ENCODE measurements at regions not wholly inside any gene's neighbourhood (a gene's known extent, or its start where the extent isn't known, plus 50 kb on each side); places are given as distances from the start of the nearest gene placed in this dataset.

DNA sequence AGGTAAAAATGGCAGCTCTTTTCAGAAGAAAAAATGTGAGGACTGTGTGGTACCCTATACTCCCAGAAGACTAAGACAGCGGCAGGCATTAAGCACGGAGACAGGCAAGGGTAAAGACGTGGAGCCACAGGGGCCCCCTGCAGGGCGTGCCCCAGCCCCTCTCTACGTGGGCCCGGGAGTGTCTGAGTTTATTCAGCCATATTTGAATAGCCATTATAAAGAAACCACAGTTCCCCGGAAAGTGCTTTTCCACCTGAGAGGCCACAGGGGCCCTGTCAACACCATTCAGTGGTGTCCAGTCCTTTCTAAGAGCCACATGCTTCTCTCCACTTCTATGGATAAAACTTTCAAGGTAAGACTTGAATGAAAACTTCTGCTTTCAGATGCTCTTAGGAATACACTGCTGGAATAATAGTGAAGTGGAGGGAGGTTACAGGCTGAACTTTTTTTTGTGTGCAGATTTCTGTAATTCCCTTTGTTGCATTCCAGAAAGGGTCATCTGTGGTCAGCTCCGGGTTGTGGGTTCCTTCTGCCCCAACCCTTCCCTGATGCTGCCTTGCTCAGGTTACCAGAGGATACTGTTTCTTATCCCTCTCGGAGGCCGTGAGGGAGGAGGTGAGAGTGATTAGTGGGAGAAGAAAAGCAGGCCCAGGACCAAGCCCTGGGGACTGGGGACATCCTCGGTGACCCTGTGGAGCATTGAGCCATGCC lies 58.4 kb downstream of the SLC25A47 start:
- no peak for DNase-seq (ENCODE audit: low read depth, low spot score)

DNA sequence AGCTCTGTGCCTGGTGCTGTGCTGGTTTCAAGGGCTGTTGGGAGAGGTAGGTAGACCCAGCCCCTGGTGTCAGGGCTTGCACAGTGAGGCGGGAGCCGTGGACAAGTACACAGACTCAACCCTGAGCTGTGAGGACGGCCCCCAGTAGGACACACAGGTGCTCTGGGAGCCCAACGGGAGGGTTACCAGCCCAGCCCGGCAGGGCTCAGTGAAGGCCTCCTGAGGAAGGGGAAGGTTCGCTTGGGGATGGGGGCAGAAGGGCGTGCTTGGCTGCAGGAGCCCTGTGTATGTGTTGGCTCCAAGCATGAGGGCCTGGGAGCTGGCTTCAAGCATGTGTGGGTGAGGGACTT lies 58.9 kb downstream of the SLC25A47 start:
- DNase-seq (ENCODE audit: low read depth, low spot score) = no peak

DNA sequence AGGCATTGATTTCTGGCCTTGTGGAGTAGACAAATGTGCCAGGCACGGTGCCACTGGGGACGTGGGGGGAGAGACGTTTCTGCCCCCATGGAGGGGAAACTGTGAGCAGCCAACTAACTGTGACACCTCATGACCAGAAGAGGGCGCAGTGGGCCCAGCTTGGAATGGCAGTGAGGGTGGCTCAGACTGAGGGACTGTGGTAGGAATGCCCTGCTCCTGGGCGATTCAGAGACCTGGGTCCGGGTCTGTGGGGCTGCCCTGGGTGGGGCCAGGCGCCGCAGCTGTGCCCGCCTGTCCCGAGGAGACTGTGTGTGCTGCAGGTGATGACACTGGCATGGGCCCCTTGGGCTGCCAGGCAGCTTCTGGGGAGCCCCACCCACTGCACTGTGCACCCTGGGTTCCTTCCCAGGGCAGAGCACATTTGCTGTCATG lies 60.6 kb downstream of the SLC25A47 start:
- no peak for DNase-seq (ENCODE audit: low read depth, low spot score)

DNA sequence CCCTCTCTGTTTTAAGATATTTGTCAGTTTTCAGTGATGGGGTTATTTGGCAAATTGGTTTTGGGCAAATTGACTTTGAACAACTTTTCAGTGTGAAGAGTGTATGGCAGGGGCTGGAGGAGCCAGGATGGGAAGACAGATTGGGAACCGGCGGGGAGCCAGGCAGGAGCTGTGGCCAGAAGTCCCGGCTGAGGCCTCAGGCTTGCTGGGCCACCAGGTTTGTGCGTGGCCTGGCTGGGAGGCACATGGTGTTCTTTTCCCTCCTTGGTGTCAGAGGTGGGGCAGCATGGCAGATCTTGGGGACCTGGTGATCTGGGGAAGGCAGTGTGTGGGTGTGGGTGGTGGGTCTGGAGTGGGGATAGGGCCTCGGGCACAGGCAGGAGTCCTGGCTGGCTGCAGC lies 61.1 kb downstream of the SLC25A47 start:
- no peak for DNase-seq (ENCODE audit: low read depth, low spot score)

DNA sequence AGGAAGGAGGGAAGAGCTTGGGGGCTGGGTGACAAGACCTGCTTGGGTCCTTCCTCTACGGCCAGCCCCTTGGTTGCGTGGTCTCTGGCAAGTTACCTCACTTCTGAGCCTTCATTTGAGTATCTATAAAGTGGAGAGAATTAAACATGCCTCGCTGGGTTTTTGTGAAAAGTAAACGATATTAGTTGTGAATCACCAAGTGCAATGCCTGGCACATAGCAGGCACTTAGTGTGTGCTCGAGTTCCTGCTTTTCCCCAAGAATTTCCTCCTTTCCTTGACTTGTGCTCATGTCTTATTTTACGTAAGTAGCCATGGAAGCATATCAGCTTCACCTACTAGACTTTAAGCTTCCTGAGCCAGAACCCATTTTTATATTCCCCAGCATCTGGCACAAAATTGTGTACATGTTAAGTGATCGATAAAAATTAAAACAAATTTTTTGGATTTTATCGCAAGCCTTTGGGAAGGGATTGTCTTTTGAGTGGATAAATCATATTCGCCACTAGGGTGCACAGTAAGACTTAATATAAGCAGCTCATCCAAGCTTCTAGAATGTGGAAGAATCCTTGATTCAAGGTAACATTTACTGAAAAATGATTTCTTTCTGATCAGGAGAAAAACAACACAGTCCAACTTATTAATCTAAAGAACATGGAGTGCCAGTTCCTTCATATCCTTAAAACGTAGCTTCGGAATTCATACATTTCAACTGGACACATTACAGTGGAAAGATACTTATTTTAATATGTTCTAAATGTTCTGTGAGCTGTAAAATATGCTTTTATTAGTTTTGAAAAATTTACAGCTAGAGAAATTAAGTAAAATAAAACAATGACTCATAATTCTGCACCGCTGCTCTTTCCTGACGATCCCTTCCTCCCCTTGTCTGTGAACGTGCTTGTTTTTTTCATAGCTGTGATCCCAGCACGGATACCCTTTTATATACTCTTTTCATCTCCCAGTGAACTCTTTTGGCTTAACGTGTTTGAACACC lies 62.0 kb downstream of the SLC25A47 start:
- DNase-seq (ENCODE audit: low read depth, low spot score) = peak; percentile 38

DNA sequence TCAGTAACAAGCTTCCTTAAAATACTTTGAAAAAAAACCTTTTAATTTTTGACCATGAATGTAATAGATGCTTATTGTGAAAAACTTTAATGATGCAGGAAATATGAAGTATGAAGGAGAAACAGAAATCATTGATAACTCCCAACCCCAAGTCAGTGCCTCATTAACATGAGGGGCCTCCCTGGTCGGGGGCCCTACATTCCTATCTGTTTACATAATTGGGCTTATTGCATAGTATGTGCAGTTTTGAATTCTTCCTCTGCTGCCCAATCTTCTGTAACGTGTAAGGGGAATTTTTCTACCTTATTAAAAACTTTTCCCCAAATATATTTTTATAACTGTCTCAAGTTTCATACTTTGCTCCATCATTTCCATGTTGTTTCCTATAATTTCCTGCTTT lies 63.0 kb downstream of the SLC25A47 start:
- DNase-seq (ENCODE audit: low read depth, low spot score) = no peak

DNA sequence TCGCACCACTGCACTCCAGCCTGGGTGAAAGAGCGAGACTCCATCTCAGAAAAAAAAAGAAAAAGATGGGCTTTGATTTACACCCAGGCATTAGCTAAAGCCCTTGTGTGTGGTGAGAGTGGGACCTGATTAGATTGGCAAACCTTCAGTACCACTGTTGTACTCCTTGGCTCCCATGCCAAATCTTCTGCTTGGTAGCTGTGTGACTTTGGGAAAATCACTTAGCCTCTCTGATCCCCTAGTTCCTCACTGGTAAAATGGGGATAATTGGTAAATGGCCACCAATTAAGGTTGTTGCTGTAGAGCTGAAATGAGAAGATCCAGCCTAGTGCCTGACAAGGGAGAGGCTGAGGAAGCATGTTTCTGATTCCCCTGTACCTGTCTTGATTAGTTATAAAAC lies 63.7 kb downstream of the SLC25A47 start:
- no peak for DNase-seq (ENCODE audit: low read depth, low spot score)

DNA sequence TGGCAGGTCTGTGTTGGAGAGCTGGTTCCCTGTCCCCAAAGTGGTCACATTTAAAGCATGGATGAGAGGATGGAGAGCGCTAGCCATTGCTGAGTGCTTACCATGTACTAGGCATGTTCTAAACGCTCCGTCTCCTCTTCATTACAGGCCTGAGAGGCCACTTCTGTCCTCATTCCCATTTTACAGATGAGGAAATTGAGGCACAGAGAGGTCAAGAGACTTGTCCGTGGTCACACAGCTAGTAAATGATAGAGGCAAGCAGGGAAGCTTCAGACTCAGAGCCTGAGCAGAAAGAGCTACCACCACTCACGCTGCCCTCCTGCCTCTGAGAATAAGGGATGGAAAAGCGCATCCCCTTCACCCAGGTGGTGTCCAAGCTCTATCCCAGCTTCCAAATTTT lies 64.3 kb downstream of the SLC25A47 start:
- DNase-seq (ENCODE audit: low read depth, low spot score) = no peak

DNA sequence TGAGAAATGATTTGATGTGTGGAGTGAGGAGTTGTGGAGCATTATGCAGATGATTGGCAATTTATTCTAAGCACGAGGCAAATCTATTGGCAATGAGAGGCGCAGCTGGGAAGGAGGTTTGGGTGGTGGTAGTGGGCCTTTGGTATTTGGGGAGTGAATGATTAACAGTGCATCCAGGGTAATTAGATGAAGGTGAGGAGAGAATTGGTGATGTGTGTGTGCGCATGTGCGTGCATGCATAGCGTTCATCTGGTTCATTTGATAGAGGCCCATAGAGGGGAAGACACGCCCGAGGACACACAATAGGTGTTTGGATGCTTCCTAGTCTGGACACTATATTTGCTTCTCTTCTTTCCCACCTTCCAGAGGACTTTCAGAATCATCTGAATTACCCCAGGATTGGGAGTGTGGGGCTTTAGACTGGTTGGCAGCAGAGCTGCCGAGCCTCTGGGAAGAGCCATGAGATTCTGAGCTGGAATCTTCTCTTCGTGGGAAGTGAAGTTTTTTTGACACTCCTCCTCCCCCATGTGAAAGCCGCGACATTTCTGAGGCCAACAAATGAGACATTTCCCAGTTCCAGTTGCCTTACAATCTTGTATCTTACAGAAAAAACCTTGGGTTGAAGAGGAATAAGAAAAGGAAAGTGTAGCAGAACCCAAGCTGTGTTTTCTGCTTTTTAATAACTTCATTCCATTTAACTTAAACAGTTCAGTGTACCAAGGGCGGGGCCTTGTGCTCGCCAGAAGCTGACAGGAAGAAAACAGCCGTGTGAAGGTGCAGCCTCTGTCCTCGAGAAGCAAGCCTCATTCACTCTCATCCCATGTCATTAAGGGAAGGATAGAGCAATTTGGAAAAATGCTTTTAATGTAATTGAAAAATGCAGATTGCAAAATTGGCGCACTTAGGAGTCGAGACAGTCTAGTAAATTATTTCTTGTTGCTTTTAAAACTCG lies 65.2 kb downstream of the SLC25A47 start:
- DNase-seq (ENCODE audit: low read depth, low spot score) = no peak

DNA sequence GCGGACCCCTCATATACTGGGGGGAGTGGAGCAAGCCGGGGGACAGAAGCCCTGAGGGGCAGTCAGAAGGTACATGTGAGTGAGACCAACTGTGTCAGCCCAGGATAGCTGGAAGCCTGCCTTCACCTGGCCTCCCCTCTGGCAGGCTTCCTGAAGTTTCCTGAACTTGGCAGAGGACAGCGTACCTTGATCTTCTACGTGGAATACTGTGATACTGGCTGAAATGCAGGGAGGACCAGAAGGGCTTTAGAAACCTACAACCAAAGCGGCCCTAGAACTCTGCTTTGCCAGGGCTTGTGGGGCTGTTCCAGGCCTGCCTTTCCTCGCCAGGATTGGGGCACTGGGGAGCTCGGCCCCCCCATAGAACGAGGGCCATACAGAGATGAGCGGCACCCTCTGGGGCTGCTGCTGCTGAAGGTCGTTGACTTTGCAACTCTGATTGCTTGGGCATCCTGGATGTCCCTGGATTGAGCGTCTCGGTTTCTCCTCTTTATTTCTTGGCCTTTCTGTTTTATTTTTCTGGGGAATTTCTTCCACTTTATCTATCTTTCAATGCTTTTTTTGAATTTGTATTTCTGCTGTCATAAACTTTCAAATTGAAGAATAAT lies 66.5 kb downstream of the SLC25A47 start:
- DNase-seq (ENCODE audit: low read depth, low spot score) = no peak

DNA sequence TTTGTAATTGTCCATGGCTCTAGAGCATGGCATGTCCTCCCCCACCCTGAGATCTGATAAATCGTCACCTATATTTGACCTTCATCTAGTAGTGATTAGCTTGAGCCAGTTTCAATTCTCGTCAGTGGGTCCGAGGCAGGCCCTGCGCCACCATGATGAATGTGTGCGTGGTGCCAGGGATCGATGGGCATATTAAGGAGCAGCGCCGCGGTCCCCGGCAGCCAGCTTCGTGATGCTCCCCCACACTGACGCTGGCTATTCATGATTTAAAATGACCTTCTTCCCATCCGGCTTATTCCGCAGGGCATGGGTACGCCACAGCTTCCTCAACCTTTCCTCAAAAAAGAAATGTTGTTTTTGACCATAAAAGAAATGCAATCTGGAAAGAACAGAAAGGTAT lies 68.0 kb downstream of the SLC25A47 start:
- no peak for DNase-seq (ENCODE audit: low read depth, low spot score)

DNA sequence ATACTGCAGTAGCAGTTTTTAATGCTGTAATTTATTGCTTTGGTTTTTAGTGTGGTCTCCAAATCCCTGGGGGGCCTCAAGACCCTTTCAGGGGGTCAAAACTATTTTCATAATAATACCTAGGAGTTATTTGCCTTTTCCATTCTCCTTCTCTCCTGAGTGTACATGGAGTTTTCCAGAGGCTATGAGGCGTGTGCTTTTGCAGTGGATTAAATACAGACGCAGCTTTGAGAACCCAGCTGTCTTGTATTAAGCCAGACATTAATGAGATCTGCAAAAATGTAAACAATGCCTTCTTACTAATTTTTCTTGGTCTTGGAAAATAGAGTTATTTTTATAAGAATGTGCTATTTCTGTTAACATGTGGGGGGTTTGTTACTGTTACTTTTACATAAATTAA lies 68.6 kb downstream of the SLC25A47 start:
- DNase-seq (ENCODE audit: low read depth, low spot score) = no peak

DNA sequence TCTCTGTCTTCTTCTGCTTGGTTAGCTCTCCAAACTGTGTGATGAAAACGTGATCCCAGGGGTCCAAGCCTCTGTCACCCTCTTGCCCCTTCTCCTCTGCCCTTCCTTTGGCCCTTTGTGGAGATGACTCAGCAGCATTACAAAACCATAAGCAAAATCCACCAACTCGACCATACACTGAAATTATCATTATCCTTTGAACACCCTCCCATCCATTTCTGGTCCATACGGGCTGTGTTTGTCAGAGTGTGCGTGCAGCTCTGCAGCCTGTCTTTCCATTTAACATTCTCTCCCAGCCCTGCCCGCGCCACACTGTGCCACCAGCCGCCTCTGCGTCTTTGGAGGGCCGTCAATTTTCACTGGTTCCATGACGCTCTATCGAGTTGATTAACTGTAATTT lies 69.2 kb downstream of the SLC25A47 start:
- DNase-seq (ENCODE audit: low read depth, low spot score) = no peak

DNA sequence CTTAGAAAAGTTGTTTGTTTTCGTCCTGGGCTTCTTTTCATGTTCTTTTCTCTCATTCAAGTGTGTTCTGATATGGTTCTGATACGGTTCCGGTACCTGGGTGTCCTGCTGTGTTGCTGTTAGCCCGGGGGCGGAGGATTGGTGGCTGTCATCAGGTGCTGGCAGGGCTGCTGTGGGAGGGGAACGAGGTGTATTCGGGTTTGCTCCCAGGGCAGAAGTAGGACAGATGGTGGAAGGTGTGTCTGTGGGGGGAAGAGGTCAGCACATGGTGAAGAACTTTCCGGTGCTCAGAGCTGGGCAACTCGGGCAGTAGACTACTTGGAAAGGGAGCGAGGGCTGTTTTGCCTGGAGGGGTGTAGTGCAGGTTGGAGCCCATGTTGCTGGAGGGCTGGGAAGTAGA lies 70.2 kb downstream of the SLC25A47 start:
- DNase-seq (ENCODE audit: low read depth, low spot score) = no peak

DNA sequence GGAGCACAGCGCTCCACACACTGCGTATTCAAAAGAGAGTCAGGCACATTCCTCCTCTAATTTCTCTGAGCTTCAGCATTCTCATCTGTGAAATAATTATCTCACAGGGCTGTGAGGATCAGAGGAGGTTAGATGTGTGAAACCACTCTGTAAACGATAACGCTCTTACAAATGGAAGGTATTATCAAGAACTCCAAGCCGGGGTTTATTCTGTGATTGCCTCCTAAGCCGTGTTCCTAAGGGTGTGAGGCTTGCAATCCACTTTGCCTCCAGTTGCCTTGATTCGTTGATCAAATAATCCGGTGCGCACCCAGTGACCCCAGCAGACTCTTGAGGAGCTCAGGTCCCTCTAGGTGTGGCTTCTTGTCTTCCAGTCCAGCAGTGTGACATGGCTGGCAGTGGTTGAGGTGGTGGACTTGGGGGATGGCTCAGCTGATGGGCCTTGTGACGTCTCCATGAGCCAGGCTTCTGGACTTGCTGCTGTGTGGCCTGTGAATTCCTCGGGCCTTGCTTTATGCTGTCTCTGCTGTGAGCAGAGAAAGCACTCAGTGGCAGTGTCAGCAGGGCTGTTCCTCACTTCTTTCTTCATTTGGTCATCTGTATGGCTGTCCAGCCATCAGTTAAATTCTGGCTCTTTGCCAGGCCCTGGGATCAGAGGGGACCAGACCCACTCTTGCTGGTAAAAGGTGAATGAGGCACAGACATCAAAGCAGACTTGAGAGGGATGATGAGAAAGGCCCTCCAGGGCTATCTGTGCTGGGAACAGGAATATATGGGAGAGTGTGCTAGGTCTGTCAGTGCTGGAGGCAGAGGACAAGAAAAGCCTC lies 71.0 kb downstream of the SLC25A47 start:
- no peak for DNase-seq (ENCODE audit: low read depth, low spot score)

DNA sequence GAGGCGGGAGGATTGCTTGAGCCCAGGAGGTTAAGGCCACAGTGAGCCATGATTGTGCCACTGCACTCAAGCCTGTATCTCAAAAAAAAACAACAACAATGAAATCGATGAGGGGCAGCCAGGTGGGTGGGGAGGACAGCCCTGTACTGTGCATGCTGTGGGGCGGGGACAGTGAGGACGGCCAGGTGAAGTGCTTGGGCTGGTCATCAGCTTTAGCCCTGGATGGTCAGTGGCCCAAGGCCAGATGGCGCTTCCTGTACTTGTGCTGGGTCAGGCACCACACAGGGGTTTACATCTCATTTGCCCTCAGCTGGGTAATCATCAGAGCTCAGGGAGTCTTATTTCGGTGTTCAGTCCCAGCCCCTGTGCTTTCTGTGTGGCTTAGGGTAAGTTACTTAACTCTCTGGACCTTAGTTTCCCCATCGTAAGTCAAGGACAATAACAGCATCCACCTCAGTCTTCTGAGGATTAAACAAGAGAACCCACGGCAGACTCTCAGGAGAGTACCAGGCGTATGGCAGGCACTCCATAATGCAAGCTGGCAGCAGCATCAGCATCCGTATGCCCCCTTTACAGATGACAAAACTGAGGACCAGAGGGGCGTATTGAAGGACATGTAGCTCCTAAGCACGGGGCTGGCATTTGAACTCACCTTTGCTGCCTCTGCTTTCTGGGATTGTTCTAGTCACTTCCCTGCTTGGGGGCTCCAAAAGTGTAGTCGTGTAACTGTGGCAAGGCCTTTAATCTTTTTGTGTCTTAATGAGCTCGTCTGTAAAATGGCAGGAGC lies 71.9 kb downstream of the SLC25A47 start:
- DNase-seq (ENCODE audit: low read depth, low spot score) = no peak

DNA sequence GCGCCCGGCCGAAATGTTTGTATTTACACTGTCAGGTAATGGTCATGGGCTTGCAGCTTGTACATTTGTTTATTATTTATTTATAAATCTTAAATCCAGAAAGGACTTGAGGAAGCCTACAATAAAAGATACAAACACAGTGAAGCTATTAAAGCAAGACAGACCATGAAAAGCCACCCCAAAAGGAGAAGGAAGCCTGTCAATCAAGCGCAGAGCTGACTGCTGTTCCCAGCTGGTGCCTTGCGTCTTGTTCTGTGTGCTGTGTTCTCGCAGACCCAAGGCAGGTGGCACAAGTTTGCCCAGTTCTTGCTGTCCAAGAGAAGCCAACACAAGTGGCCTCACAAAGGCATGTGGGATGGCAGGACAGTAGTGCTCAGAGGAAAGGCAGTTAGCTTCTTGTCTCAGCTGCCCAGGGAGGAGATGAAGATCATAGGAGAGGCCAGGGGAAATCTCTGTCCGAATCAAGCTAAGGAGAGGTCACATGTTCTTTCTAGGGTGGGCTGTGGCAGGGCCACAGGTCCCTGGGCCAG lies 73.2 kb downstream of the SLC25A47 start:
- DNase-seq (ENCODE audit: low read depth, low spot score) = no peak

DNA sequence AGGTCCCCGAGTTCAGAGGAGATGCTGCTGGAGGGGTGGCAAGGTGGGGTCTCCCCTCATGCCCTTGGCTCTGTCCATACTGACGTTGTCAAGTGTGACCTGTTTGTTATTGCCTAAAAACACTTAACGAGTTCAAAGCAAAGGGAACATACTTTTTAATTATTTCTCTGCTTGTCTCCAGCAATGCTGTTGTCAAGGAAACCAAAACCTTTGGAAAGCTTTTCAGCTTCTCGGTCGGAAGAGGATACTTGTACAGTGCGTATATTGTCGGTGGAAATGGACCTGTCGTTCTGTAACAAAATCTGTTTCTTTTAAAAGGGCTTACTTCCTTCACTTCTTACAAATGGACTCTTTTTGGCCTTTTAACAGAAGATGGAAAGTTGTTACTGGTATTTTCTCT lies 73.9 kb downstream of the SLC25A47 start:
- DNase-seq (ENCODE audit: low read depth, low spot score) = no peak

DNA sequence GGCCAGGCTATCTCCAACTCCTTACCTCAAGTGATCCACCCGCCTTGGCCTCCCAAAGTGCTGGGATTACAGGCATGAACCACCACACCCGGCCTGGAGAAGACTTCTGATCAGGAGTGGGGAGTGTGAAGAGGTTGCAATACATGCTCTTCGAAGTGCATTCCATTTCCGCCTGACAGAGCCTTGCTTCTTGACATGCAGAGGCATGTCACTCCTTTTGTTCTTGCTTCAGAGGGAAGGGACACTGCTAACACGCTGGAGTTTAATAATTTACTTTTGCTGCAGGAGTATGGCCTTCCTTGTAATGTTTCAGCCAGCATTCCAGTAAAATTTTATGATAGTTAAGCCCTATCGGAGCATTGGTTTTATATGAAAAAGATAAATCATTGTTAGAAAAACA lies 74.9 kb downstream of the SLC25A47 start:
- no peak for DNase-seq (ENCODE audit: low read depth, low spot score)

Data from brain pericyte (primary cell).